OCI-LY1 (cell line): ENCODE measurements at regions not wholly inside any gene's neighbourhood (a gene's known extent, or its start where the extent isn't known, plus 50 kb on each side); places are given as distances from the start of the nearest gene placed in this dataset.

ENCODE experiments used
- EZH2 ChIP-seq: fragments of 200-600 bp; sonication (generic), shearing (Covaris generic); IDR thresholded peaks from 2 replicates; pipeline ENCODE4 v1.8.0; 2017; ENCODE audit warnings: borderline replicate concordance, mixed run types, mild to moderate bottlenecking, antibody characterized with exemption, low read length, moderate library complexity, mixed read lengths
- TF ChIP-seq, protein P1 (sequence below): fragments of 200-600 bp; sonication (generic), shearing (Covaris generic); IDR thresholded peaks from 2 replicates; pipeline ENCODE4 v1.5.1; 2017; ENCODE audit warnings: mild to moderate bottlenecking, antibody characterized with exemption, low read length, moderate library complexity, mixed read lengths

DNA sequence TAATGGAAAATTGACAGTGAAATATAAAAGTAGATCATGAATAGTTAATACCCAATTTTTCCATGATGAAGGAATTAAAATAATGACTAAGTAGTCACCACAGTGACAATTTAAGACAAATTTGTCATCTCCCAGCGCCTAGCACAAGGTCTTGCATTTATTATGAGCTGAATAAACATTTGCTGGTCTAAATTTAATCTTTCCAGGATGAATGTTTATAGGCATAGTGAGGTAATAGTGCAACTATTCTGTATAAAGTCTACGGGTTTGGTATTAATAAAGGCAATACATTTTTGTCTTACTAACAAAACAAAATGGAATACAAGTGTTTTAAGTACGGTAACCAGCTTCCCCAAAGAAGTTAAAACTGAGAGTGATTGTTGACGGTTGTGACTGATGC, 209.3 kb downstream of the CD47 start:
- TF ChIP-seq, protein P1, sequence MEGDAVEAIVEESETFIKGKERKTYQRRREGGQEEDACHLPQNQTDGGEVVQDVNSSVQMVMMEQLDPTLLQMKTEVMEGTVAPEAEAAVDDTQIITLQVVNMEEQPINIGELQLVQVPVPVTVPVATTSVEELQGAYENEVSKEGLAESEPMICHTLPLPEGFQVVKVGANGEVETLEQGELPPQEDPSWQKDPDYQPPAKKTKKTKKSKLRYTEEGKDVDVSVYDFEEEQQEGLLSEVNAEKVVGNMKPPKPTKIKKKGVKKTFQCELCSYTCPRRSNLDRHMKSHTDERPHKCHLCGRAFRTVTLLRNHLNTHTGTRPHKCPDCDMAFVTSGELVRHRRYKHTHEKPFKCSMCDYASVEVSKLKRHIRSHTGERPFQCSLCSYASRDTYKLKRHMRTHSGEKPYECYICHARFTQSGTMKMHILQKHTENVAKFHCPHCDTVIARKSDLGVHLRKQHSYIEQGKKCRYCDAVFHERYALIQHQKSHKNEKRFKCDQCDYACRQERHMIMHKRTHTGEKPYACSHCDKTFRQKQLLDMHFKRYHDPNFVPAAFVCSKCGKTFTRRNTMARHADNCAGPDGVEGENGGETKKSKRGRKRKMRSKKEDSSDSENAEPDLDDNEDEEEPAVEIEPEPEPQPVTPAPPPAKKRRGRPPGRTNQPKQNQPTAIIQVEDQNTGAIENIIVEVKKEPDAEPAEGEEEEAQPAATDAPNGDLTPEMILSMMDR, result no peak
- TF ChIP-seq EZH2, result no peak
